AG20443 (cell line): ENCODE measurements at regions not wholly inside any gene's neighbourhood (a gene's known extent, or its start where the extent isn't known, plus 50 kb on each side); places are given as distances from the start of the nearest gene placed in this dataset.
"Not testable (repeated sequence)": the region's sequence is repeated elsewhere in the genome, so short reads cannot be mapped to it uniquely, and the experiment has no call there.

Experiments used
- DNase-seq: peaks from one replicate; pipeline ENCODE4 v3.0.0; 2012; ENCODE audit warnings: low spot score, mixed read lengths

DNA sequence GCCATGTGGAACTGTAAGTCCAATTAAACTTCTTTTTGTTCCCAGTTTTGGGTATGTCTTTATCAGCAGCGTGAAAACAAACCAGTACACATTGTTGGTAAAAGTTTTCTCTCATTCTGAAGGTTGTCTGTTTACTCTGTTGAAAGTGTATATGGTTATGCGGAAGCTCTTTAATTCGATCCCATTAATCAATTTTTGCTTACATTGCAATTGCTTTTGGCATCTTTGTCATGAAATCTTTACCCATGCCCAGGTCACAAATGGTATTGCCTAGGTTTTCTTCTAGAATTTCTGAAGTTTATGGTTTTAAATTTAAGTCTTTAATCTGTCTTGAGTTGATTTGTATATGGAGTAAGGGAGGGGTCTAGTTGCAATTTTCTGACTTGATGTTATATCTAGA lies 1901.9 kb downstream of the MAT2B start:
- DNase-seq, result no peak

GRCh38 chr5:165410476-165410875 lies 1905.1 kb downstream of the MAT2B start:
- no peak for DNase-seq

- DNase-seq, result not testable (repeated sequence)
Measured at GRCh38 chr5:165411532-165411931, 1906.1 kb downstream of the MAT2B start.

- DNase-seq, result no peak
Measured at GRCh38 chr5:165420493-165420892, 1915.1 kb downstream of the MAT2B start.

DNA sequence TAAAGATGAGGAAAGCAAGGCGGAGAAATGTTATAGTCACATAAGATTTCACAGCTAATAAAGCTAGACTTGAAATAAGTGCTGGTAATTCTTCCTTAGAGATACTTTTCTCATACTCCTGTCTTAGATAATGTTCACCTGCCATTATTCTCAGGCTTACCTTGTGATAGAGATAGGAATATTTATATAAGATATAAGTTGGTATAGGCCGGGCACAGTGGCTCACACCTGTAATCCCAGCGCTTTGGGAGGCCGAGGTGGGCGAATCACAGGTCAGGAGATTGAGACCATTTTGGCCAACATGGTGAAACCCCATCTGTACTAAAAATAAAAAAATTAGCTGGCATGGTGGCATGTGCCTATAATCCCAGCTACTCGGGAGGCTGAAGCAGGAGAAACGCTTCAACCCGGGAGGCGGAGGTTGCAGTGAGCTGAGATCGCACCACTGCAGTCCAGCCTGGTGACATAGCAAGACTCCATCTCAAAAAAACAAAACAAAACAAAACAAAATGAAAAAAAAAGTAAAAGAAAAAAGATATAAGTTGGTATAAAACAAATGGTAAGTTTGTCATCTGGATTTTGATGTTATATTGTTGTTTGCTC lies 1918.4 kb downstream of the MAT2B start:
- no peak for DNase-seq

DNA sequence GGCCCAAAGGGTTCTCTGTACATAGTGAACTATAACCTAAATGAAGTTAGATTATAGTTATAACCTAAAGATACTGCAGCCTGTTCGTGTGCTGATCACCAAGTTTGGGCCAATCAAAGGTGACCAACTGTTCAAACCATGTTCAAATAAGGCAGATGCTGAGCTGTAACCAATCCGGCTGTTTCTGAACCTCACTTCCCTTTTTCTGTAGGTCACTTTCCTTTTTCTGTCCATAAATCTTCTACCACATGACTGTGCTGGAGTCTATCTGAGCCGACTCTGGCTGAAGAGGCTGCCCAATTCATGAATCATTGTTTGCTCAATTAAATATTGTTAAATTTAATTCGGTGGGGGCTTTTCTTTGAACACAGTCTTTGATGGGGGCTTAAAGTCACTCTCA lies 1920.2 kb downstream of the MAT2B start:
- DNase-seq, result no peak

DNA sequence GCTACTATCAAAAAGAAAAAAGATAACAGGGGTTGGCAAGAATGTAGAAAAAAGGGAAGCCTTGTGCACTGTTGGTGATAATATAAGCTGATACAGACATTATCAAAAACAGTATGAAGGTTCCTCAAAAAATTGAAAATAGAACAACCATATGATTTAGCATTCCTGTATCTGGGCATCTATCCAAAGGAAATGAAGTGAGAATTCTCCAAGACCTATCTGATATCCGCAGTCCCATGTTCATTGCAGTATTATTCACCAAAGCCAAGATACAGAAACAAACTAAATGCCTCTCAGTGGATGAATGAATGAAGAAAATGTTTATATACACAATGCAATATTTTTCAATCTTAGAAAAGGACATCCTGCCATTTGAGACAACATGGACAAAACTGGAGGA lies 1943.3 kb downstream of the MAT2B start:
- DNase-seq, result no peak

GRCh38 chr5:165457859-165458481 lies 1952.6 kb downstream of the MAT2B start:
- DNase-seq, result no peak

- no peak for DNase-seq
Measured at GRCh38 chr5:165459232-165459631, 1953.8 kb downstream of the MAT2B start.

DNA sequence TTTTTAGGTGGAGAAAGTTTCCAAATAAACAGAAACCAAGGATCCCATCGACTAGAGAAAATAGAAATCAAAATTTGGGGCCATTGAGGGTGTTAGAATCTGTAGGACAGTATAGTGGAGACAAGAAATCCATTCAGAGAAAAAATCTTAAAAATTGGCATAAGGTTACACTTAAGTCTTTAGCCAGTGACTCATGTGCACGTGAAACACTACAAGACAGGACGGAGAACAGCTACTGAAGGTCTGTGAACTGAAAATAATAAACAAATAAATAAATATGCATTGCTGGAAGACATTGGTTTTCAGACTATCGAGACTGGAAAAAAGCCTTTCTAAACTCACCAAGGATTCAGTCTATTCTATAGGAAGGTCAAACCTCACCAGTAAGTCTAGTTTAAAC lies 1955.5 kb downstream of the MAT2B start:
- no peak for DNase-seq

- no peak for DNase-seq
Measured at GRCh38 chr5:165477546-165477945, 1972.1 kb downstream of the MAT2B start.

- no peak for DNase-seq
Measured at GRCh38 chr5:165495829-165496380, 1990.5 kb downstream of the MAT2B start.

GRCh38 chr5:165497707-165498106 lies 1992.3 kb downstream of the MAT2B start:
- DNase-seq, result no peak

DNA sequence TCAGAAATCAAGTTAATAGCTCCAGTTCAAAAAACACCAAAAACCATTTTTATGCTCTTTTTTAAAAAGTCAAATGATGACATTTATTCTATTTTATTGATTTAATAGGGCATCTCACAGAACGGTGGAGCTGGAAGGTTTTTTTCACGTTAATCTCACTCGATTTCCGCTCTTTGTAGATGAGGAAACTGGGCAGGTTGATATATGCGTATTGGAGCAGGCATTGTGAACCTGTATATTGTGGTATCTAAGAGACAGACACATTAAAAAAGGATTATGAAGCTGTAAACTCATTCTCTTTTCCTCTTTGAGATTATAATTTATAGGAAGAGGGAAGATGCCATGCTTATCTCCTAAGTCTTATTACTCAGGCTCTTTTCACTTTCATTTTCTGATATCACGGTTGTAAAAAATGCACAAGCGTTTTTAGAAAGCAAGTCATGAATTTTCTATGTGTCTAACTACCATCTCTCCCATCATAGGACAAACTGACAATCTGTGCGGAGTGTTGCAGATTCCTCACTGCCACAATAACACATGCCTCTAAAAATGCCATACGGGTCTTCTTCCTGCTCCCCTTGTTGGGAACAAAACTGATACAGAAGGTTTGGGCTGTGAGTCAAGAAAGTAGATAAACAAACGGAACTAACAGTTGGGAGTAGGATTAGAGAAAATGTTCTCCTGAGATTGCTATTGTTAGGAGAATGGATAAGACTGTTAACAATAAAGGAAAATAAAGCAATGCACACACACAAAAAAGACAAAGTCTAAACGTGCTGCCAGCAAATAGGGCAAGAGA lies 1997.7 kb downstream of the MAT2B start:
- no peak for DNase-seq

- DNase-seq, result no peak
Measured at GRCh38 chr5:165504674-165505073, 1999.3 kb downstream of the MAT2B start.

GRCh38 chr5:165508286-165508685 lies 2002.9 kb downstream of the MAT2B start:
- no peak for DNase-seq

GRCh38 chr5:165508861-165509260 lies 2003.4 kb downstream of the MAT2B start:
- DNase-seq, result no peak

GRCh38 chr5:165521816-165522610 lies 2016.6 kb downstream of the MAT2B start:
- no peak for DNase-seq

GRCh38 chr5:165525271-165525670 lies 2019.9 kb downstream of the MAT2B start:
- no peak for DNase-seq

DNA sequence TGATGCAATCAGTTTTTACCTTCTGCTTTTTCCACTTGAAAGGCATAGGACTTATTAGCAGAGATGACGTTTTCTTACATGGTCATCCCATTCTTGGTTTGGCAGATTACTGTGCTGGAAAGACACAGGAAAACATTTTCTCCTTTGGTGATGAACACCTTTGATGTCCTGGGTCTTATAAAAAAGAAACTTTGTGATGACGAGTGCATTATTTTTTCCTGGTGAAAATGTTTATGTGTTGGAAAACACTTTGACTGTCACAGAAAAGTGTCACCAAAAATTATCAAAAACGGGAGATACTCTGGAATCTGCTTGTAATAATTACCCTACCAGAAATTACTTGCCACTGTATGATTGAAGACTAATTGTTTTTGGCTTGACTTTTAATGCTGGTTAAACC lies 2020.9 kb downstream of the MAT2B start:
- no peak for DNase-seq

- DNase-seq, result no peak
Measured at GRCh38 chr5:165527577-165527976, 2022.2 kb downstream of the MAT2B start.

GRCh38 chr5:165538065-165538464 lies 2032.6 kb downstream of the MAT2B start:
- no peak for DNase-seq
